ENCODE measurements at regions not wholly inside any gene's neighbourhood (a gene's known extent, or its start where the extent isn't known, plus 50 kb on each side); places are given as distances from the start of the nearest gene placed in this dataset.

- TF ChIP-seq ZNF274 (IDR thresholded peaks at IDR 0.05; ENCODE audit: low read depth, low read length) (no peak), YY1 (IDR thresholded peaks at IDR 0.05; ENCODE audit: insufficient read depth, insufficient read length) (no peak)
Observed at GRCh38 chr4:102429553-102429952, 71.6 kb upstream of the NFKB1 start.

All from NT2/D1 (cell line).